ENCODE measurements at regions not wholly inside any gene's neighbourhood (a gene's known extent, or its start where the extent isn't known, plus 50 kb on each side); places are given as distances from the start of the nearest gene placed in this dataset.
A peak's percentile ranks its signal among the peaks of the same experiment; 100 is the strongest.

DNA sequence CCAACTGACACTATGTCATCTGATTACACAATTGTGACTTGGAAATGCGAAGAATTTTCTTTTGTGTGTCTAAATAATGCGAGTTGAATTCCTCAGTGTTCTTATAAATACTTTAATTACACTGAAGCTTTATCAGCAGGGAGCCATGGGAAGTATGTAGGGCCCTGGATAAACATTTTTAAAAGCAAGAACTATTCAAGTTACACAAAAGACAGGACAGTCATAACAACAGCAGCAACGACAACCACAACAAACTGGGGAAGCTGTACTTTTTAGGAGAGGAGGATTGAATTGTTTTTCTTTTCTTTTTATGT is 250.3 kb upstream of the ZNF608 start:
- intact Hi-C loops (cut with micrococcal nuclease) = no loop called here
- POLR2A ChIA-PET = no interaction called here
- Mint-ChIP-seq H3K9me3 (no peaks in the 10 kb centered on the region), H3K4me3 (no peak overlapping the region), H3K27me3 (no peaks in the 10 kb centered on the region), H3K4me1 (peaks cover 17% of the 10 kb centered on the region), H3K27ac (no peak overlapping the region), H3K36me3 (ENCODE audit: low read depth) (no peaks in the 10 kb centered on the region)
- DNase-seq = no peak
- CTCF ChIA-PET = no interaction called here
- TF ChIP-seq, protein P1, sequence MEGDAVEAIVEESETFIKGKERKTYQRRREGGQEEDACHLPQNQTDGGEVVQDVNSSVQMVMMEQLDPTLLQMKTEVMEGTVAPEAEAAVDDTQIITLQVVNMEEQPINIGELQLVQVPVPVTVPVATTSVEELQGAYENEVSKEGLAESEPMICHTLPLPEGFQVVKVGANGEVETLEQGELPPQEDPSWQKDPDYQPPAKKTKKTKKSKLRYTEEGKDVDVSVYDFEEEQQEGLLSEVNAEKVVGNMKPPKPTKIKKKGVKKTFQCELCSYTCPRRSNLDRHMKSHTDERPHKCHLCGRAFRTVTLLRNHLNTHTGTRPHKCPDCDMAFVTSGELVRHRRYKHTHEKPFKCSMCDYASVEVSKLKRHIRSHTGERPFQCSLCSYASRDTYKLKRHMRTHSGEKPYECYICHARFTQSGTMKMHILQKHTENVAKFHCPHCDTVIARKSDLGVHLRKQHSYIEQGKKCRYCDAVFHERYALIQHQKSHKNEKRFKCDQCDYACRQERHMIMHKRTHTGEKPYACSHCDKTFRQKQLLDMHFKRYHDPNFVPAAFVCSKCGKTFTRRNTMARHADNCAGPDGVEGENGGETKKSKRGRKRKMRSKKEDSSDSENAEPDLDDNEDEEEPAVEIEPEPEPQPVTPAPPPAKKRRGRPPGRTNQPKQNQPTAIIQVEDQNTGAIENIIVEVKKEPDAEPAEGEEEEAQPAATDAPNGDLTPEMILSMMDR (IDR thresholded peaks at IDR 0.05) = no peak
- ATAC-seq (ENCODE audit: low read depth) = no peak

DNA sequence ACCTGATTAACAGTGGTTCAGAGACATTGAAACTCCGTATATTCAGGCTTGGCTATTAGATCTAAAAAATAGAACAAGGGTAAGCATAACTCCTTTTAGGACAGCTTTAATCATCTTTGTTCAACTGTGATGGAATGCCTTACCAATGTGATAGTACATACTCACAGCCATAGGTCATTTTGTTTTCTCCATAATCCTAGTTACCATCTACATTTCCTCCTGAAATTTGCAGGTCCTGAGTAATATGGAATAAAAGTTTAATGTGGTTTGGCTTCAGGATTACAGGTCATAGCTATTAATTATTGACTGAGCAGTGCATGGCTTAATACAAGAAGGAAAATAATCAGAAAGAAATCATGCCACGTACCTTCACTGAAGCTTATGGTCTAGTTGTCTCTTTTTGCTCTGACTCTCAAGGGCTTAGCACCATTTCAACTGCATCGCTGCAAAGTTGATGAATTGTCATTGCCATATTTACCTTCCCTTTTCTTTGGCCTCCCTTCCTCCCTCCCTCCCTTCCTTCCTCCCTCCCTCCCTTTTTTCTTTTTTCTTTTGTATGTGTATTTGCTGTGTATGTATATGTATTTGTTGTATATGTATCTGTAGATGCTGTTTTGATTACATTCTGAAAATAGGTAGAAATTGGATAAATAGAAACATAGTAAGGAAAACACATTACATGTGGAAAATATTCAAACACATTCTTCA is 250.9 kb upstream of the ZNF608 start:
- Mint-ChIP-seq H3K36me3 (ENCODE audit: low read depth) (no peaks in the 10 kb centered on the region), H3K27ac (no peak overlapping the region), H3K4me1 (peaks cover 23% of the 10 kb centered on the region), H3K9me3 (no peaks in the 10 kb centered on the region), H3K27me3 (no peaks in the 10 kb centered on the region), H3K4me3 (no peak overlapping the region)
- ATAC-seq (ENCODE audit: low read depth) = no peak
- TF ChIP-seq, protein P1 (IDR thresholded peaks at IDR 0.05) = no peak
- POLR2A ChIA-PET = no interaction called here
- intact Hi-C loops (cut with micrococcal nuclease) = no loop called here
- CTCF ChIA-PET = no interaction called here
- DNase-seq = no peak

DNA sequence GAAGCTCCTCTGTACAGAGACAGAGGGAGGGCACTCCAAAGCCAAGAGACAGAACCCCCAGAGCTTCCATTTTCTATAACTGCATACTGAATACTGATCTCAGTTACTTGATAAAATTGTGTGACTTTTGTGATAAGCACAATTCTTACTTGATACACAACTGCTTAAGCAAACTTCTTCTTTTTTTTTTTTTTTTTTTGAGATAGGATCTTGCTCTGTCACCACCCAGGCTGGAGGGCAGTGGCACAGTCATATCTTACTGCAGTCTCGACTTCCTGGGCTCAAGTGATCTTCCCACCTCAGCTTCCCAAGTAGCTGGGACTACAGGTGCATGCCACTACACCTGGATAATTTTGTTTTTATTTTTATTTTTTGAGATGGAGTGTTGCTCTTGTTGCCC is 252.1 kb upstream of the ZNF608 start:
- H3K27ac Mint-ChIP-seq = no peak overlapping the region
- ATAC-seq (ENCODE audit: low read depth) (no peak), DNase-seq (no peak)
- TF ChIP-seq, protein P1 (IDR thresholded peaks at IDR 0.05) = no peak
- no peaks in the 10 kb centered on the region for H3K27me3 Mint-ChIP-seq
- ChIA-PET CTCF (no interaction called here), POLR2A (no interaction called here)
- no peaks in the 10 kb centered on the region for H3K9me3 Mint-ChIP-seq
- H3K36me3 Mint-ChIP-seq (ENCODE audit: low read depth) = no peaks in the 10 kb centered on the region
- no peak overlapping the region for H3K4me3 Mint-ChIP-seq
- H3K4me1 Mint-ChIP-seq = peaks cover 35% of the 10 kb centered on the region
- intact Hi-C loops (cut with micrococcal nuclease) = no loop called here

DNA sequence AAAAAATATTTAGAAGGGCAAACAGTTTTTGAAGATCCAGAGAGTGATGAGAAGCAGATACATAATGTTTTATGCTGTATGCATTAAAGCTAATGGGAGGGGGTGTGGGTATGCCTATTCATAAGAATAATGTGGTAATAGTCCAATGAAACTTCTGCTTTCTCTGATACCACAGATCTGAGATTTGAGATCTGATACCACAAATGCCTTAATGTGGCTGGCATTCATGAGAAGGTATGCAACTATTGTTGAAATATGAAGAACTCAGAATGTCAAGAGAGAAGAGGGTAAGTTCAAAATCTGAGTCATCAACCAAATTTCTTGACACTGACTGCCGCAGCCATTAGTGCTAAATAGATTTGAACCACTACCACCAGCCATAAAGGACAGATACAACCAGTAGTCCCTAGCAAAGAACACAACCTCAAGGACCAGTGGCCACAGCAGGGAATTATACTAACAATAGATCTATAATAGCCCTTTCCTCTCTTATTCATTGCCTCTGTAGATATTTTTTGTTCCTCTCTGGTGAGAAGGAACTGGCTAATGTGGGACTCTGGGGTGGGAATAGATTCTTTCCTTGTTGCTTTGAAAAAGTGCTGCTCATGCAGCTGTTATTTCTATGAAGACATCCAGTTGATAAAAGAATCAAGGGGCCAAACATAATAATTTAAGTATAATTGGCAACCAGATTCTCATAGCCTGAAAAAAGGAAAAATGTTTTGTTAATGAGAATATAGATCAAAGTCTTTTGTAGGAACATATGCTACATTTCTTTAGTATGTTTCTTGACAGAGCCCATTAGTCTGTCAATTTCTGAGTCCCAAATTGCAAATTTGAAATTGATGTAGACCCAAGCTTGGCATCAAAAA is 256.5 kb upstream of the ZNF608 start:
- ChIA-PET POLR2A (interaction anchor here (0.7 to 1.0 kb wide), 3 partner anchors 23 to 100 kb away, joined by 3 to 4 read pairs (median 3); no protein-coding TSS in a partner anchor), CTCF (no interaction called here)
- DNase-seq (no peak), ATAC-seq (ENCODE audit: low read depth) (peak; percentile 35)
- peaks cover 71% of the 10 kb centered on the region for H3K4me1 Mint-ChIP-seq
- H3K27me3 Mint-ChIP-seq = no peaks in the 10 kb centered on the region
- no peaks in the 10 kb centered on the region for H3K9me3 Mint-ChIP-seq
- no peak overlapping the region for H3K4me3 Mint-ChIP-seq
- no peaks in the 10 kb centered on the region for H3K36me3 Mint-ChIP-seq (ENCODE audit: low read depth)
- H3K27ac Mint-ChIP-seq = peak overlapping the region; percentile 64
- TF ChIP-seq, protein P1 (IDR thresholded peaks at IDR 0.05) = no peak
- intact Hi-C loops (cut with micrococcal nuclease) = loop anchor here (10.0 kb wide), 1 partner anchor 402 kb away; no protein-coding TSS in a partner anchor

DNA sequence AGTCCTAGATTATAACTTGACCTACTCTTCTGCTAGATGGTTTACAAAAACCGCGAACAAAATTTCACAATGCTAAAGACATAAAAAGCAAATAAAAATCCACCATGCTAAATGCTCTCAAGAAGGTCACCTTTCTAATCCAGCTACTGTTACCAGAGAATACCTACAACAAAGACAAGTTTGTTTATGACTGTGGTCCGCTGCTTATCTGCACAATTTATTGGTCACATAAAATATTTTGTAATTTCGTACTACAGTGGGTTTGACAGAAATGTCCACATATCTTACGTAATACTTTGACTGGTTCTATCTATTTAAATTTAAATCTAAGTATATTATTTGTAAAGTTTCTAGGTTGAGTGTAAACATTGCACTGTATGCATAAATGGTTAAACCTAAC is 257.6 kb upstream of the ZNF608 start:
- ChIA-PET CTCF (interaction anchor here (1.0 kb wide), 1 partner anchor 67 kb away, joined by 3 read pairs; no protein-coding TSS in a partner anchor), POLR2A (interaction anchor here (1.1 to 2.2 kb wide), 3 partner anchors 52 to 101 kb away, joined by 4 to 6 read pairs (median 4); no protein-coding TSS in a partner anchor)
- ATAC-seq (ENCODE audit: low read depth) = no peak
- peak overlapping the region; percentile 35 for H3K27ac Mint-ChIP-seq
- TF ChIP-seq, protein P1 (IDR thresholded peaks at IDR 0.05) = no peak
- H3K4me3 Mint-ChIP-seq = no peak overlapping the region
- H3K4me1 Mint-ChIP-seq = peaks cover 75% of the 10 kb centered on the region
- no peak for DNase-seq
- intact Hi-C loops (cut with micrococcal nuclease) = loop anchor here (2.0 to 10.0 kb wide), 2 partner anchors 23 to 401 kb away; no protein-coding TSS in a partner anchor
- no peaks in the 10 kb centered on the region for H3K27me3 Mint-ChIP-seq
- H3K36me3 Mint-ChIP-seq (ENCODE audit: low read depth) = no peaks in the 10 kb centered on the region
- no peaks in the 10 kb centered on the region for H3K9me3 Mint-ChIP-seq
